Type B pancreatic cell (in vitro differentiated cells): ENCODE measurements at regions not wholly inside any gene's neighbourhood (a gene's known extent, or its start where the extent isn't known, plus 50 kb on each side); places are given as distances from the start of the nearest gene placed in this dataset.

Experiments
- DNase-seq: peaks from one replicate; pipeline ENCODE4 v3.0.0; 2021; ENCODE audit warnings: mixed read lengths; ENCODE audit not compliant: unreplicated experiment; ENCODE audit errors: extremely low spot score
- H3K27ac Mint-ChIP-seq: 2 replicates; pipeline ENCODE4 v1.8.0; 2021; ENCODE audit warnings: mild to moderate bottlenecking, mixed read lengths
- H3K27me3 Mint-ChIP-seq: 2 replicates; pipeline ENCODE4 v1.8.0; 2021; ENCODE audit warnings: mixed read lengths
- H3K36me3 Mint-ChIP-seq: 2 replicates; pipeline ENCODE4 v1.8.0; 2021; ENCODE audit warnings: mixed read lengths
- H3K4me1 Mint-ChIP-seq: one replicate; pipeline ENCODE4 v1.8.0; 2021; ENCODE audit warnings: mixed read lengths; ENCODE audit not compliant: unreplicated experiment
- H3K4me3 Mint-ChIP-seq: 2 replicates; pipeline ENCODE4 v1.8.0; 2021; ENCODE audit warnings: mild to moderate bottlenecking, mixed read lengths
- H3K9me3 Mint-ChIP-seq: 2 replicates; pipeline ENCODE4 v1.8.0; 2021; ENCODE audit warnings: mixed read lengths
- TF ChIP-seq, protein P1 (sequence below): fragments of 200-600 bp; sonication (generic); conservative IDR thresholded peaks from 2 replicates; pipeline ENCODE4 v1.5.0; 2021; ENCODE audit warnings: antibody characterized with exemption, mild to moderate bottlenecking

DNA sequence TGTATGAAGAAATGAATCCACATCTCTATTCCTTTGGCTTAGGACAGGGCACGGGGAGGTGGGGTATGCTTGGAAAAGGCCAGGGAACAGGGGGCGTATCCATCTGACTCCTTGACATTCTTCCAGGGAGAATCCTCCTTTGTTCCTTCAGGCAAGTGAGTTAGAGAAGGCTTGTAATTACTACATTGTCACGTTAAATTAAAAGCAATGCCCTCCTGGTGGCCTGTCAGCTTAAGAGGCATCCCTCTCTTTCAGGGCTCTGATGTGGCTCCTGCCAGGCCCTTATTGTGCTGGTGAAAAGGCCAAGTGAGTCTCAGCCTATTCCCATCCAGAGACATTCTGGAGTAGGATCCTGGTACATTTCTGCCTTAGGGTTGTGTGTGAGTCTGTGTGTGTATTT lies 128.3 kb downstream of the FOXA2 start:
- no peaks in the 10 kb centered on the region for H3K4me1 Mint-ChIP-seq
- no peak for DNase-seq
- H3K27ac Mint-ChIP-seq = no peak overlapping the region
- no peak overlapping the region for H3K4me3 Mint-ChIP-seq
- no peaks in the 10 kb centered on the region for H3K9me3 Mint-ChIP-seq
- TF ChIP-seq, protein P1, sequence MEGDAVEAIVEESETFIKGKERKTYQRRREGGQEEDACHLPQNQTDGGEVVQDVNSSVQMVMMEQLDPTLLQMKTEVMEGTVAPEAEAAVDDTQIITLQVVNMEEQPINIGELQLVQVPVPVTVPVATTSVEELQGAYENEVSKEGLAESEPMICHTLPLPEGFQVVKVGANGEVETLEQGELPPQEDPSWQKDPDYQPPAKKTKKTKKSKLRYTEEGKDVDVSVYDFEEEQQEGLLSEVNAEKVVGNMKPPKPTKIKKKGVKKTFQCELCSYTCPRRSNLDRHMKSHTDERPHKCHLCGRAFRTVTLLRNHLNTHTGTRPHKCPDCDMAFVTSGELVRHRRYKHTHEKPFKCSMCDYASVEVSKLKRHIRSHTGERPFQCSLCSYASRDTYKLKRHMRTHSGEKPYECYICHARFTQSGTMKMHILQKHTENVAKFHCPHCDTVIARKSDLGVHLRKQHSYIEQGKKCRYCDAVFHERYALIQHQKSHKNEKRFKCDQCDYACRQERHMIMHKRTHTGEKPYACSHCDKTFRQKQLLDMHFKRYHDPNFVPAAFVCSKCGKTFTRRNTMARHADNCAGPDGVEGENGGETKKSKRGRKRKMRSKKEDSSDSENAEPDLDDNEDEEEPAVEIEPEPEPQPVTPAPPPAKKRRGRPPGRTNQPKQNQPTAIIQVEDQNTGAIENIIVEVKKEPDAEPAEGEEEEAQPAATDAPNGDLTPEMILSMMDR = no peak
- H3K27me3 Mint-ChIP-seq = peaks cover 39% of the 10 kb centered on the region
- no peaks in the 10 kb centered on the region for H3K36me3 Mint-ChIP-seq

DNA sequence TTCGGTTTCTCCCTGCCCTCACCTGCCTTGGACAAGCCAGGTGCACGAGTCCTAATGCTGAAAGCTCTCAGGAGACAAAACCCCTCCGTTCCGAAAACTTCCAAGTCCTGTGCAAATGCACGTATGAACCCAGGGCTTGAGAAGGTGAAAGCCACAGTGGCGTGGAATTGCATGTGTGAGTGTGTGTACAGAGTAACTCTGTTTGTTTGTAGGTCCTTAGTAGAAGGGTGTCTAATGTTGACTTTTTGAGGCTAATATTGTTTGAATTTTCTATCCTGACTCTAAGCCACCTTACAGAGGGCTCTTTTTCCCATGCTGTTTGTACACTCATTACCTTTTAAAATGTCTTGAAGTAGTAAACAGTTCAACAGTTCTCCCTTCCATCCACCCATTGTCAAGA lies 129.1 kb downstream of the FOXA2 start:
- no peak overlapping the region for H3K27ac Mint-ChIP-seq
- DNase-seq = no peak
- H3K27me3 Mint-ChIP-seq = peaks cover 35% of the 10 kb centered on the region
- no peaks in the 10 kb centered on the region for H3K4me1 Mint-ChIP-seq
- no peaks in the 10 kb centered on the region for H3K36me3 Mint-ChIP-seq
- TF ChIP-seq, protein P1 = no peak
- no peaks in the 10 kb centered on the region for H3K9me3 Mint-ChIP-seq
- no peak overlapping the region for H3K4me3 Mint-ChIP-seq

DNA sequence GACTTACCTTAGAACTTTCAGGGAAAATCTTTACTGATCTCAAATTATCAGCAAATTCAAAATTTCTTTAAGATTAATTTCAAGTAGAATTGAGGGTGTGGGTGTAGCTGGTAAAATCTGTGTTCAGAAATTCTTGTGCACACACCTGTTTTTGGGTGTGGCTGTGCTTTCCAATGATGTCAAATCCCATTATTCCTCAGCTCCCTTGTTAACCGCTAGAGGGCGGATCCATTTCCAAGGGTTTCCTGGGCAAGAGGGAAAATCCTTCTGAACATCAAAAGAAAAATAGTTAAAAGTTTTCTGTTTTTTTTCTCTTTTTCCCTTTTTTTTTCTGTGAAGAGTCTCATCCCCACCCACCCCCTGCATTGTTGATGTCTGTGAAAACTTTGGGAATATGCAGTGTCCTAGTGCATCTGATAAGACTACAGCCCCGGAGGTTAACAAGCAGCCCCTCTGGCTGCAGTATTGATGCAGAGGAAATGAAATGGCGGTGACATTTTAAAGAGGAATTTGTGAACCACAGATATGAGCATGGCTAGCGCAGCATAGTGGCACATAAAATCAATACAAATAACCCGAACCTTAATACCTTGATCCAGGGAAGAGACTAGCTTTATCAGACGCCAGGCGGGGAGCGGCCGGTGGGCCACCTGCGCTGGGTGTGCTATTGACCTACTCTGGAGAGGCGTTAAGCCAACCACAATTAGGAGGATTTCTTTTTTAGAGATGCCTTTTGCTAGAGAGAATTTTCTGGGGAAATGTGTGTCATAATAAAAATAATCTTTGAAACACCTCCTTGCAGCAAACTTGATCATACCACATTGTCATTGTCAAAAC lies 130.9 kb downstream of the FOXA2 start:
- H3K4me3 Mint-ChIP-seq = no peak overlapping the region
- H3K36me3 Mint-ChIP-seq = no peaks in the 10 kb centered on the region
- H3K9me3 Mint-ChIP-seq = no peaks in the 10 kb centered on the region
- H3K27me3 Mint-ChIP-seq = peaks cover 27% of the 10 kb centered on the region
- peaks cover 6% of the 10 kb centered on the region for H3K4me1 Mint-ChIP-seq
- TF ChIP-seq, protein P1 = peak; percentile 84
- no peak for DNase-seq
- no peak overlapping the region for H3K27ac Mint-ChIP-seq

GRCh38 chr20:22452442-22453011 lies 131.8 kb downstream of the FOXA2 start:
- no peak for DNase-seq
- peaks cover 7% of the 10 kb centered on the region for H3K4me1 Mint-ChIP-seq
- TF ChIP-seq, protein P1 = no peak
- H3K4me3 Mint-ChIP-seq = no peak overlapping the region
- no peak overlapping the region for H3K27ac Mint-ChIP-seq
- no peaks in the 10 kb centered on the region for H3K9me3 Mint-ChIP-seq
- H3K36me3 Mint-ChIP-seq = no peaks in the 10 kb centered on the region
- peaks cover 24% of the 10 kb centered on the region for H3K27me3 Mint-ChIP-seq

DNA sequence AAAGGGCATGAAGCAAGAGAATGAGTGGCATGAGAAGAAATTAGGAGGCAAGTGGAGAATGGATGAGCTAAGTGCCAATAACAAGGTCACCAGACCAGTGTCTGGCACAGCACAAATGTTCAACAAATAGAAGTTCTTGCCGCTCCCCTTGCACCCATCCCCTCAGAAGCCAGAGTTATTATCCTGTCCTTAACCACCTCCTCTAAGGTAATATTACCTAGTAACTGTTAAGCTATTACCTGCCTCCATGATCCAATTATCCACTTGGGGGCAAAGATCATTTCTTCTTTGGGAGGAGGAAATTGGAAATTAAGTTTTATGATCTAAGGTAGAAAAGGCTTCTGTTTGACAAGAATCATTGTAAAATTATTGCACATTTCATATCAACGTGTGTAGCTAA lies 133.8 kb downstream of the FOXA2 start:
- Mint-ChIP-seq H3K27ac (no peak overlapping the region), H3K9me3 (no peaks in the 10 kb centered on the region), H3K36me3 (no peaks in the 10 kb centered on the region), H3K27me3 (peaks cover 11% of the 10 kb centered on the region), H3K4me1 (peaks cover 14% of the 10 kb centered on the region), H3K4me3 (no peak overlapping the region)
- TF ChIP-seq, protein P1 = no peak
- DNase-seq = no peak
